ENCODE measurements at regions not wholly inside any gene's neighbourhood (a gene's known extent, or its start where the extent isn't known, plus 50 kb on each side); places are given as distances from the start of the nearest gene placed in this dataset.

GRCh38 chr5:67363963-67364362 lies 167.4 kb upstream of the CD180 start:
- TF ChIP-seq CTCF (IDR thresholded peaks at IDR 0.05) (no peak), POLR2A (IDR thresholded peaks at IDR 0.05) (no peak)
